HL-60 (cell line): ENCODE measurements at regions not wholly inside any gene's neighbourhood (a gene's known extent, or its start where the extent isn't known, plus 50 kb on each side); places are given as distances from the start of the nearest gene placed in this dataset.

Experiments
- DNase-seq, 2 experiments: peaks; one replicate each; pipeline ENCODE4 v3.0.0-alpha.2; 2010 to 2020; ENCODE audit warnings: low read depth in 1 of 2, low spot score in 1 of 2
- H3K27ac ChIP-seq: fragments of 250-450 bp; sonication (Bioruptor Pico); replicated peaks from 2 replicates; pipeline ENCODE4 v1.5.1; 2020; ENCODE audit warnings: mild to moderate bottlenecking, moderate library complexity
- H3K27me3 ChIP-seq: fragments of 250-450 bp; sonication (Bioruptor Pico); 2 replicates; pipeline ENCODE4 v1.5.1; 2021; ENCODE audit warnings: mild to moderate bottlenecking, moderate library complexity; ENCODE audit not compliant: insufficient read depth, poor library complexity, severe bottlenecking
- H3K4me3 ChIP-seq: replicated peaks from 2 replicates; pipeline ENCODE4 v1.5.1; 2011; ENCODE audit warnings: mild to moderate bottlenecking, control low read depth, low read length; ENCODE audit not compliant: insufficient read depth
- GABPA ChIP-seq: IDR thresholded peaks from 2 replicates; pipeline ENCODE4 v1.6.1; 2012; ENCODE audit warnings: low read depth
- POLR2AphosphoS5 ChIP-seq: IDR thresholded peaks from 2 replicates; pipeline ENCODE4 v1.6.1; 2012; ENCODE audit warnings: low read depth
- SPI1 ChIP-seq: IDR thresholded peaks from 2 replicates; pipeline ENCODE4 v1.6.1; 2012; ENCODE audit warnings: low read depth, mild to moderate bottlenecking, borderline replicate concordance
- TF ChIP-seq, protein P1 (sequence below): IDR thresholded peaks from one replicate; pipeline ENCODE4 v1.5.1; 2011; ENCODE audit warnings: low read length, control low read depth, inconsistent platforms; ENCODE audit not compliant: insufficient read depth
- TF ChIP-seq, protein P2 (sequence below): IDR thresholded peaks from 2 replicates; pipeline ENCODE4 v1.6.1; 2012; ENCODE audit warnings: low read depth; ENCODE audit not compliant: insufficient replicate concordance

DNA sequence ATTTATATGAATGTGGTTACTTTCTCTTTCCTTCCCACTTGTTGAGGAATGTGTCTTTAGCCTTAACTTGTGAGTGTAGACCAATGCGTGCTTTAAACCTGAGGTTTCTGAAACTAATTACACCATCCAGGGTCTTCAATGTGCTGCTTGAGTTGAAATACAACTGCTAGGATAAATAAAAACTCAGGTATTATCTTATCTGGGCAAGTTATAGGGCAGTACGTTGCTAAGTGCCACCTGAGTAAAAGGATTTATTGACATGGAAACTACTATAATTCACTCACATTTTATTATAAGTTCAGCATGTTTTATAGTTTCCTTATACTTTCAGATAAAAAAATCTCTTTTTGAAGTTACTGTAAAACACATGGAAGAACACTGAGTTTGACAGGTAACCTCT lies 1136.8 kb upstream of the NUDT12 start:
- TF ChIP-seq, protein P1, sequence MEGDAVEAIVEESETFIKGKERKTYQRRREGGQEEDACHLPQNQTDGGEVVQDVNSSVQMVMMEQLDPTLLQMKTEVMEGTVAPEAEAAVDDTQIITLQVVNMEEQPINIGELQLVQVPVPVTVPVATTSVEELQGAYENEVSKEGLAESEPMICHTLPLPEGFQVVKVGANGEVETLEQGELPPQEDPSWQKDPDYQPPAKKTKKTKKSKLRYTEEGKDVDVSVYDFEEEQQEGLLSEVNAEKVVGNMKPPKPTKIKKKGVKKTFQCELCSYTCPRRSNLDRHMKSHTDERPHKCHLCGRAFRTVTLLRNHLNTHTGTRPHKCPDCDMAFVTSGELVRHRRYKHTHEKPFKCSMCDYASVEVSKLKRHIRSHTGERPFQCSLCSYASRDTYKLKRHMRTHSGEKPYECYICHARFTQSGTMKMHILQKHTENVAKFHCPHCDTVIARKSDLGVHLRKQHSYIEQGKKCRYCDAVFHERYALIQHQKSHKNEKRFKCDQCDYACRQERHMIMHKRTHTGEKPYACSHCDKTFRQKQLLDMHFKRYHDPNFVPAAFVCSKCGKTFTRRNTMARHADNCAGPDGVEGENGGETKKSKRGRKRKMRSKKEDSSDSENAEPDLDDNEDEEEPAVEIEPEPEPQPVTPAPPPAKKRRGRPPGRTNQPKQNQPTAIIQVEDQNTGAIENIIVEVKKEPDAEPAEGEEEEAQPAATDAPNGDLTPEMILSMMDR, result no peak
- no peak for TF ChIP-seq SPI1
- no peak for DNase-seq
- no peak overlapping the region for H3K4me3 ChIP-seq
- H3K27ac ChIP-seq, result no peak overlapping the region
- H3K27me3 ChIP-seq, result no peaks in the 10 kb centered on the region

DNA sequence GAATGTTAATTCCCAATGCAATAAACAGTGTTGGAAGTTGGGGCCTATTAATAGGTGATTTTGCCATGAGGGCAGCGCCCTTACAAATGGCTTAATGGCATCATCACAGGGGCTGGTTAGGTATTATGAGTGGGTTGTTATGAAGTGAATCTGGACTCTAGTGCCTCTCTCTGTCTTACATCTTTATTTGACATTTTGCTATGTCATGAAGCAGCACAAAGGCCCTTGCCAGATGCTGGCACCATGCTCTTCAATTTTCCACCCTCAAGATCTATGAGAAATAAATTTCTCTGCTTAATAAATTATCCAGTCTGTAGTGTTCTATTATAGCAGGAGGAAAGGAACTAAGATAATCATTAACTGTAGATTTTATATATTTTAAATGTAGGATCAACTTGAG lies 1098.7 kb upstream of the NUDT12 start:
- DNase-seq, result no peak
- H3K27ac ChIP-seq, result no peak overlapping the region
- TF ChIP-seq SPI1, result no peak
- TF ChIP-seq GABPA, result no peak
- TF ChIP-seq, protein P1, result no peak
- TF ChIP-seq, protein P2, sequence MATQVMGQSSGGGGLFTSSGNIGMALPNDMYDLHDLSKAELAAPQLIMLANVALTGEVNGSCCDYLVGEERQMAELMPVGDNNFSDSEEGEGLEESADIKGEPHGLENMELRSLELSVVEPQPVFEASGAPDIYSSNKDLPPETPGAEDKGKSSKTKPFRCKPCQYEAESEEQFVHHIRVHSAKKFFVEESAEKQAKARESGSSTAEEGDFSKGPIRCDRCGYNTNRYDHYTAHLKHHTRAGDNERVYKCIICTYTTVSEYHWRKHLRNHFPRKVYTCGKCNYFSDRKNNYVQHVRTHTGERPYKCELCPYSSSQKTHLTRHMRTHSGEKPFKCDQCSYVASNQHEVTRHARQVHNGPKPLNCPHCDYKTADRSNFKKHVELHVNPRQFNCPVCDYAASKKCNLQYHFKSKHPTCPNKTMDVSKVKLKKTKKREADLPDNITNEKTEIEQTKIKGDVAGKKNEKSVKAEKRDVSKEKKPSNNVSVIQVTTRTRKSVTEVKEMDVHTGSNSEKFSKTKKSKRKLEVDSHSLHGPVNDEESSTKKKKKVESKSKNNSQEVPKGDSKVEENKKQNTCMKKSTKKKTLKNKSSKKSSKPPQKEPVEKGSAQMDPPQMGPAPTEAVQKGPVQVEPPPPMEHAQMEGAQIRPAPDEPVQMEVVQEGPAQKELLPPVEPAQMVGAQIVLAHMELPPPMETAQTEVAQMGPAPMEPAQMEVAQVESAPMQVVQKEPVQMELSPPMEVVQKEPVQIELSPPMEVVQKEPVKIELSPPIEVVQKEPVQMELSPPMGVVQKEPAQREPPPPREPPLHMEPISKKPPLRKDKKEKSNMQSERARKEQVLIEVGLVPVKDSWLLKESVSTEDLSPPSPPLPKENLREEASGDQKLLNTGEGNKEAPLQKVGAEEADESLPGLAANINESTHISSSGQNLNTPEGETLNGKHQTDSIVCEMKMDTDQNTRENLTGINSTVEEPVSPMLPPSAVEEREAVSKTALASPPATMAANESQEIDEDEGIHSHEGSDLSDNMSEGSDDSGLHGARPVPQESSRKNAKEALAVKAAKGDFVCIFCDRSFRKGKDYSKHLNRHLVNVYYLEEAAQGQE, result no peak
- no peak for TF ChIP-seq POLR2AphosphoS5
- no peak overlapping the region for H3K4me3 ChIP-seq
- H3K27me3 ChIP-seq, result no peaks in the 10 kb centered on the region

DNA sequence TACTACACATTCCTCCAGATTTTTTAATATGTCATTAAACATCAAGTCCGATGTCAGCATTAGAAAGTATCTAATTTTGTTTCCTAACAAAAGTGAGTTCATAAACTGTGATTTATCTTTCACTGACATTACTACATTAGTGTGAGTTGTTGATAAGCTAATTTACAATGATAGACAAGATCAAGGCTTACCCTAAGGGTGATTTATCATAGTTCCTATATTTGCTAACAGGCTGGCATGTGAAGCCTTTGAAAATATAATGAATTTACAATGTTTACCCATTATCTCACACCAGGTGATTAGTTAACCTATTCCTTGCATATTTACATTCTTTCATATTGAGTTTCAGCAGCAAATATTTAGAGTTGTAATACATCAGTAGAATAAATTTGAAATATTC lies 1096.9 kb upstream of the NUDT12 start:
- Histone ChIP-seq H3K27me3 (no peaks in the 10 kb centered on the region), H3K4me3 (no peak overlapping the region), H3K27ac (no peak overlapping the region)
- no peak for TF ChIP-seq SPI1
- TF ChIP-seq POLR2AphosphoS5, result no peak
- no peak for TF ChIP-seq GABPA
- TF ChIP-seq, protein P1, result no peak
- TF ChIP-seq, protein P2, result no peak
- no peak for DNase-seq

DNA sequence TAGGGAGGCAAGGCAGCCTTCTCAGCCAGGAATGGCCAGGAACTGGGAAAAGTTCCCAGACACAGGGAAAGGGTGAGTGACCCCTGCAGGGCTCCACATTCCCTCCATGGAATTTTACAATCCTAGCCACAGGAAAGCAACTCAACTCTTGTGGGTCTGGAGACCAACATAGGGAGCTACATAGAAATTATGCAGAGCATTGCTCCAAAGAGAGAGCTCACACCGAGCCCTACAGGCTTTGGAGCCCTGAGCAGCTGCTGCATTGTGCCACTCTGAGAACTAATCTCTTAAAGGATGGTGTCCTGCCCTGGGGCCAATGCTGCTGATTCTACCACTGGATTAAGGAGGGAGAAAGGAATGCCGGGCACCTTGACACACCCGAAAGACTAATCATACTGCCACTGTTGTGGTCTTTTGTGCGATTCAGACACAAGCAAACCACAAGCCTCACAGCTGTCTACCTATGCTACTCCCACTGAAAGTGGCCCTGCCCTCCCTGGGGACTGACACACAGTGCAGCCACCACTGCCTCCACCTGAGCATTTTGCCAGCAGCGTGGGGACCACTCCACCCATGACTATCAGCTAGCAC lies 1089.8 kb upstream of the NUDT12 start:
- TF ChIP-seq, protein P1, result no peak
- TF ChIP-seq GABPA (no peak), POLR2AphosphoS5 (no peak), SPI1 (no peak)
- TF ChIP-seq, protein P2, result no peak
- no peak for DNase-seq
- Histone ChIP-seq H3K27me3 (no peaks in the 10 kb centered on the region), H3K27ac (no peak overlapping the region), H3K4me3 (no peak overlapping the region)
